ENCODE measurements at regions not wholly inside any gene's neighbourhood (a gene's known extent, or its start where the extent isn't known, plus 50 kb on each side); places are given as distances from the start of the nearest gene placed in this dataset.
A peak's percentile ranks its signal among the peaks of the same experiment; 100 is the strongest.

DNA sequence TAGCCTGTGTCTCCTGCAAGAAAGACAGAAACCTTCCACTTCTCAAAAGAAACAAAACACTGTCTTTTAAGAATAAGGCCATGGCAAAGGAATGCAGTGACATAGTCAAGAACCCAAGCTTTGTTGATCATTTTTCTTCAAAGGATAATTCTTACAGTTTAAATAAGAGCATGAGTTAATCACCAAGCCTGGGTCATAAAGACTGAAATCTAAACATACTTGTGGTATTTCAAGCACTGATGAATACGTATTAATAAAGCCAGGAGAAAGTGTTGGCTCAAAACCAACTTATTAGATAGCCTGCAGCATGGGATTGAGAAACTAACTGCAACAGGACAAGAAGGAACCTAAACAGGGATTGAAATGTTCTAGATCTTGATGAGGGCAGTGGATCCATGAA lies 143.3 kb upstream of the MTNR1B start:
- no peak overlapping the region for H3K27ac ChIP-seq (ENCODE audit: low read length)
- ChIA-PET CTCF (no interaction called here), POLR2A (ENCODE audit: unreplicated experiment) (no interaction called here)
- H3K79me2 ChIP-seq (ENCODE audit: low read length), result no peaks in the 10 kb centered on the region
- H3K9me3 ChIP-seq (ENCODE audit: low read length), result peaks cover 14% of the 10 kb centered on the region; the same call in 1 of the 2 replicates
- H3K9ac ChIP-seq (ENCODE audit: low read length), result no peak overlapping the region
- no peaks in the 10 kb centered on the region for H3K4me1 ChIP-seq (ENCODE audit: insufficient read depth, low read length)
- peaks cover 5% of the 10 kb centered on the region; the same call in 1 of the 2 replicates for H3K27me3 ChIP-seq (ENCODE audit: low read length)
- H3K4me3 ChIP-seq (ENCODE audit: low read length), result no peak overlapping the region
- no peaks in the 10 kb centered on the region for H4K20me1 ChIP-seq (ENCODE audit: low read length)
- no peaks in the 10 kb centered on the region for H3K9me2 ChIP-seq (replicated peaks; ENCODE audit: low read length)
- no peak overlapping the region for H3K4me2 ChIP-seq (ENCODE audit: low read length)
- H2AFZ ChIP-seq (ENCODE audit: low read length), result no peak overlapping the region
- H3K36me3 ChIP-seq (ENCODE audit: low read depth, low read length), result no peaks in the 10 kb centered on the region
- H3F3A ChIP-seq (ENCODE audit: low read length, unreplicated experiment), result no peaks in the 10 kb centered on the region
- intact Hi-C loops (cut with micrococcal nuclease), result no loop called here
- no TSS peak for BruUV-seq (replicated peaks)
- no peak for ATAC-seq
- peak; percentile 28 for DNase-seq
- TF ChIP-seq, protein P1, sequence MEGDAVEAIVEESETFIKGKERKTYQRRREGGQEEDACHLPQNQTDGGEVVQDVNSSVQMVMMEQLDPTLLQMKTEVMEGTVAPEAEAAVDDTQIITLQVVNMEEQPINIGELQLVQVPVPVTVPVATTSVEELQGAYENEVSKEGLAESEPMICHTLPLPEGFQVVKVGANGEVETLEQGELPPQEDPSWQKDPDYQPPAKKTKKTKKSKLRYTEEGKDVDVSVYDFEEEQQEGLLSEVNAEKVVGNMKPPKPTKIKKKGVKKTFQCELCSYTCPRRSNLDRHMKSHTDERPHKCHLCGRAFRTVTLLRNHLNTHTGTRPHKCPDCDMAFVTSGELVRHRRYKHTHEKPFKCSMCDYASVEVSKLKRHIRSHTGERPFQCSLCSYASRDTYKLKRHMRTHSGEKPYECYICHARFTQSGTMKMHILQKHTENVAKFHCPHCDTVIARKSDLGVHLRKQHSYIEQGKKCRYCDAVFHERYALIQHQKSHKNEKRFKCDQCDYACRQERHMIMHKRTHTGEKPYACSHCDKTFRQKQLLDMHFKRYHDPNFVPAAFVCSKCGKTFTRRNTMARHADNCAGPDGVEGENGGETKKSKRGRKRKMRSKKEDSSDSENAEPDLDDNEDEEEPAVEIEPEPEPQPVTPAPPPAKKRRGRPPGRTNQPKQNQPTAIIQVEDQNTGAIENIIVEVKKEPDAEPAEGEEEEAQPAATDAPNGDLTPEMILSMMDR (conservative IDR thresholded peaks at IDR 0.05; ENCODE audit: low read depth, low read length), result no peak

DNA sequence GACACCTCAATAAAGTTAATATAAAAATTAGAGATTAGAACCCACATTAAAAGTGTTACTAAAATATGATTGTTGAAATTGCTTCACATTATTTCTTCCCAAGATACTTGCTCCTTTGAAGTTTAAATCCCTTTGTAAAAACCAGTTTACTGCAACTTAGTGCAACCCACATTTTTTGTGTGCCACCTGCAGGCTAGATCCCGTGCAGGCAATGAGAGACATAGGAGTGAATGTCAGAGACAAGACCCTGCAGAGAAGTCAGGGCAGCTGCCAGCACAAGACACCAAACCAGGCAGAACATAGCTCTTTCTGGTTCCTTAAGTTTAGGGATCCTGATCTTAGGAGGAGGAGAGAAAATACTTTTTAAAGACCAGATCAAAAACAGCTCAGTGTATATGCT lies 142.8 kb upstream of the MTNR1B start:
- Histone ChIP-seq H4K20me1 (ENCODE audit: low read length) (no peaks in the 10 kb centered on the region), H3K79me2 (ENCODE audit: low read length) (no peaks in the 10 kb centered on the region), H3K9me3 (ENCODE audit: low read length) (peaks cover 14% of the 10 kb centered on the region; the same call in 1 of the 2 replicates), H3K4me1 (ENCODE audit: insufficient read depth, low read length) (no peaks in the 10 kb centered on the region), H3K27me3 (ENCODE audit: low read length) (peaks cover 5% of the 10 kb centered on the region; the same call in 1 of the 2 replicates), H3K9ac (ENCODE audit: low read length) (no peak overlapping the region), H3K9me2 (replicated peaks; ENCODE audit: low read length) (no peaks in the 10 kb centered on the region), H3K27ac (ENCODE audit: low read length) (no peak overlapping the region), H3K4me3 (ENCODE audit: low read length) (no peak overlapping the region), H3K4me2 (ENCODE audit: low read length) (no peak overlapping the region), H3F3A (ENCODE audit: low read length, unreplicated experiment) (no peaks in the 10 kb centered on the region), H2AFZ (ENCODE audit: low read length) (no peak overlapping the region), H3K36me3 (ENCODE audit: low read depth, low read length) (no peaks in the 10 kb centered on the region)
- intact Hi-C loops (cut with micrococcal nuclease), result no loop called here
- ChIA-PET POLR2A (ENCODE audit: unreplicated experiment) (no interaction called here), CTCF (no interaction called here)
- no TSS peak for BruUV-seq (replicated peaks)
- TF ChIP-seq, protein P1 (conservative IDR thresholded peaks at IDR 0.05; ENCODE audit: low read depth, low read length), result no peak
- TF ChIP-seq EZH2 (IDR thresholded peaks at IDR 0.05; ENCODE audit: low read length, unreplicated experiment), result no peak
- TF ChIP-seq EZH2phosphoT487 (IDR thresholded peaks at IDR 0.05; ENCODE audit: borderline replicate concordance, low read length), result no peak
- DNase-seq (no peak), ATAC-seq (no peak)

DNA sequence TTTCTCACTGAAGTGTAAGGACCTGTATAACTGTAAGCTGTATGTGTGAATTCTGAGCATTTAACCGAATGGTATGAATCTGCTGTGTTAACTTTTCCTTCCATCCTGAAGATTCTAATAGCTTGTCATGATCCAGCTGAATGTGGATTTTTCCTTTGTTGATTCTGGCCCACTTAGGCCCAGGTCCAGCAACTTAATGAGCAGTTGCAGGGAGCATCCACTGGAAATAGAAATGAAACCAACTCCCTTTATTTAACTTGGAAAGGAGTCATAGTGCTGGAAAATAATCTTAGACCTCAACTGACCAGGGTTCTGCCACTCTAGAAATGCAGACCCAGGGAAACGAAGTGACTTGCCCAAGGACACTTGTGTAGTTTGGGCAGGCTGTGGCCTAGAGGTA lies 142.3 kb upstream of the MTNR1B start:
- Histone ChIP-seq H3K9me2 (replicated peaks; ENCODE audit: low read length) (no peaks in the 10 kb centered on the region), H3K27ac (ENCODE audit: low read length) (no peak overlapping the region), H3K4me3 (ENCODE audit: low read length) (no peak overlapping the region), H3K4me1 (ENCODE audit: insufficient read depth, low read length) (no peaks in the 10 kb centered on the region), H3K36me3 (ENCODE audit: low read depth, low read length) (no peaks in the 10 kb centered on the region), H3K27me3 (ENCODE audit: low read length) (peaks cover 5% of the 10 kb centered on the region; the same call in 1 of the 2 replicates), H3K79me2 (ENCODE audit: low read length) (no peaks in the 10 kb centered on the region), H4K20me1 (ENCODE audit: low read length) (no peaks in the 10 kb centered on the region), H3K9ac (ENCODE audit: low read length) (no peak overlapping the region), H3K9me3 (ENCODE audit: low read length) (peaks cover 14% of the 10 kb centered on the region; the same call in 1 of the 2 replicates), H3K4me2 (ENCODE audit: low read length) (no peak overlapping the region), H3F3A (ENCODE audit: low read length, unreplicated experiment) (no peaks in the 10 kb centered on the region), H2AFZ (ENCODE audit: low read length) (no peak overlapping the region)
- ChIA-PET CTCF (no interaction called here), POLR2A (ENCODE audit: unreplicated experiment) (no interaction called here)
- DNase-seq, result no peak
- BruUV-seq (replicated peaks), result no TSS peak
- TF ChIP-seq, protein P1 (conservative IDR thresholded peaks at IDR 0.05; ENCODE audit: low read depth, low read length), result no peak
- TF ChIP-seq EZH2 (IDR thresholded peaks at IDR 0.05; ENCODE audit: low read length, unreplicated experiment), result no peak
- intact Hi-C loops (cut with micrococcal nuclease), result no loop called here
- no peak for ATAC-seq
